ENCODE measurements at regions not wholly inside any gene's neighbourhood (a gene's known extent, or its start where the extent isn't known, plus 50 kb on each side); places are given as distances from the start of the nearest gene placed in this dataset.

GRCh38 chr20:11411765-11412164 is 505.9 kb upstream of the BTBD3 start:
- no peak overlapping the region for H3K4me3 ChIP-seq (ENCODE audit: low read length)
- TF ChIP-seq CTCF (IDR thresholded peaks at IDR 0.05; ENCODE audit: insufficient read depth, low read depth, low read length, missing control alignments), result no peak
- DNase-seq (ENCODE audit: low read depth), result no peak

GRCh38 chr20:11426948-11427347 is 490.7 kb upstream of the BTBD3 start:
- no peak overlapping the region for H3K4me3 ChIP-seq (ENCODE audit: low read length)
- TF ChIP-seq CTCF (IDR thresholded peaks at IDR 0.05; ENCODE audit: insufficient read depth, low read depth, low read length, missing control alignments), result no peak
- no peak for DNase-seq (ENCODE audit: low read depth)

GRCh38 chr20:11429168-11429567 is 488.5 kb upstream of the BTBD3 start:
- peak; percentile 59 for DNase-seq (ENCODE audit: low read depth)
- no peak overlapping the region for H3K4me3 ChIP-seq (ENCODE audit: low read length)
- TF ChIP-seq CTCF (IDR thresholded peaks at IDR 0.05; ENCODE audit: insufficient read depth, low read depth, low read length, missing control alignments), result no peak

- H3K4me3 ChIP-seq (ENCODE audit: low read length), result no peak overlapping the region
- no peak for DNase-seq (ENCODE audit: low read depth)
- TF ChIP-seq CTCF (IDR thresholded peaks at IDR 0.05; ENCODE audit: insufficient read depth, low read depth, low read length, missing control alignments), result no peak
Measured at GRCh38 chr20:11429889-11430519, 487.7 kb upstream of the BTBD3 start.

GRCh38 chr20:11430652-11431051 is 487.0 kb upstream of the BTBD3 start:
- H3K4me3 ChIP-seq (ENCODE audit: low read length), result no peak overlapping the region
- no peak for TF ChIP-seq CTCF (IDR thresholded peaks at IDR 0.05; ENCODE audit: insufficient read depth, low read depth, low read length, missing control alignments)
- no peak for DNase-seq (ENCODE audit: low read depth)

- no peak for TF ChIP-seq CTCF (IDR thresholded peaks at IDR 0.05; ENCODE audit: insufficient read depth, low read depth, low read length, missing control alignments)
- DNase-seq (ENCODE audit: low read depth), result no peak
- H3K4me3 ChIP-seq (ENCODE audit: low read length), result no peak overlapping the region
Measured at GRCh38 chr20:11431621-11432020, 486.1 kb upstream of the BTBD3 start.

GRCh38 chr20:11432407-11432806 is 485.3 kb upstream of the BTBD3 start:
- DNase-seq (ENCODE audit: low read depth), result peak; percentile 97
- no peak for TF ChIP-seq CTCF (IDR thresholded peaks at IDR 0.05; ENCODE audit: insufficient read depth, low read depth, low read length, missing control alignments)
- no peak overlapping the region for H3K4me3 ChIP-seq (ENCODE audit: low read length)

All from epithelial cell of esophagus (primary cell).